ENCODE measurements at regions not wholly inside any gene's neighbourhood (a gene's known extent, or its start where the extent isn't known, plus 50 kb on each side); places are given as distances from the start of the nearest gene placed in this dataset.

GRCh38 chr14:81682701-81683100 lies 149.0 kb upstream of the SEL1L start:
- no peak for DNase-seq (ENCODE audit: low spot score in 2 of 2)
- intact Hi-C loops (cut with DNase I; ENCODE audit: low total_unique reads): no loop called here
- 73 to 76% methylated on average over 2 of the region's 2 CpGs for WGBS, 2 donors
- TF ChIP-seq POLR2A (IDR thresholded peaks at IDR 0.05): no peak
- no peak for TF ChIP-seq CTCF (IDR thresholded peaks at IDR 0.05)
- no peak overlapping the region for H3K4me3 ChIP-seq (ENCODE audit: low read depth, poor library complexity, severe bottlenecking)

- intact Hi-C loops (cut with DNase I; ENCODE audit: low total_unique reads): no loop called here
- WGBS, 2 donors: 74 to 75% methylated on average over 1 of the region's 1 CpG
Measured at GRCh38 chr14:81684696-81685095, 151.0 kb upstream of the SEL1L start.

DNA sequence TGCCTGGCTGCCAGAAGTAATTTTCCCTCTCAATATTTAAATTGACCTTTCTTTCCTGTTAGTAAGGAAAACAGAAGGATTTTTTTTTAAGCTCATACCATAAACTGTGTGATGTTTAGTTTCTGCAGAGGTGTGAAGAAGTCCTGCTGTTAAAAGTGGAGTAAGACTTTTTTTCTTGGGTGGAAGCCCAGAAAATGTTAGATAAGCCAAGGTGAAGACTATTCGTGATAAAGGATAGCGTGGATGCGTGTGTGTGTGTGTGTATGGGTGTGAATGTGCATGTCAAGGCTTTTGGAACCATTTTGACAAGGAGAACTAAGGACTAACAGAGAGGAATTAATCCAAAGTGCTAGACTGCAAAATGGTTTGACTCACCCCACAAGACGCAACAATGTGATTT lies 152.9 kb upstream of the SEL1L start:
- TF ChIP-seq POLR2A (IDR thresholded peaks at IDR 0.05) (no peak), CTCF (IDR thresholded peaks at IDR 0.05) (no peak)
- no peak overlapping the region for H3K4me3 ChIP-seq (ENCODE audit: low read depth, poor library complexity, severe bottlenecking)
- DNase-seq (ENCODE audit: low spot score in 2 of 2): no peak
- intact Hi-C loops (cut with DNase I; ENCODE audit: low total_unique reads): no loop called here
- 67 to 80% methylated on average over 4 of the region's 4 CpGs for WGBS, 2 donors

More at GRCh38 chr14:81684696-81685095, 151.0 kb upstream of the SEL1L start:
- TF ChIP-seq POLR2A (IDR thresholded peaks at IDR 0.05) (no peak), CTCF (IDR thresholded peaks at IDR 0.05) (no peak)
- no peak overlapping the region for H3K4me3 ChIP-seq (ENCODE audit: low read depth, poor library complexity, severe bottlenecking)
- no peak for DNase-seq (ENCODE audit: low spot score in 2 of 2)

GRCh38 chr14:81691931-81692330 lies 158.3 kb upstream of the SEL1L start:
- no peak overlapping the region for H3K4me3 ChIP-seq (ENCODE audit: low read depth, poor library complexity, severe bottlenecking)
- intact Hi-C loops (cut with DNase I; ENCODE audit: low total_unique reads): no loop called here
- DNase-seq (ENCODE audit: low spot score in 2 of 2): no peak
- TF ChIP-seq CTCF (IDR thresholded peaks at IDR 0.05): no peak
- TF ChIP-seq POLR2A (IDR thresholded peaks at IDR 0.05): no peak
- WGBS, 2 donors: 79 to 84% methylated on average over 3 of the region's 3 CpGs

DNA sequence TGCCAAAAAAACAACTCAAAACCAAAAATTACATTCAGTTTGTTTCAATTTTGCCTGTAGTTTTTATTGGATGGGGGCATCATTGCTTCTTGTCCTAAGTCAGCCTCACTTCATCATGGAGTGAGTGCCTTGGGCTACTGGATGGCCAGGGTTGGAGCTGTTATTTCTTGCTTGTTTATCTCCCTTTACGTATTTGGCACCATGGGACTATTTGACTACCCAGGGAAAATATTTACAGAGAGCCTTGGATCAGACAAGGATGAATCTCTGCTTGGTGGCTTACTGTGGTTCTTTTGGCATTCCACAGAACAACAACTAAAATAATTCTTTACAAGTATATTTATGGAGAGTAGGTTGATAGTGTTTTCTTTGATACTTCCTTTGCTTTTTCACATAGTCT lies 160.8 kb upstream of the SEL1L start:
- intact Hi-C loops (cut with DNase I; ENCODE audit: low total_unique reads): no loop called here
- 58 to 67% methylated on average over 1 of the region's 1 CpG for WGBS, 2 donors
- TF ChIP-seq POLR2A (IDR thresholded peaks at IDR 0.05) (no peak), CTCF (IDR thresholded peaks at IDR 0.05) (no peak)
- DNase-seq (ENCODE audit: low spot score in 2 of 2): no peak
- H3K4me3 ChIP-seq (ENCODE audit: low read depth, poor library complexity, severe bottlenecking): no peak overlapping the region

GRCh38 chr14:81709681-81710080 lies 176.0 kb upstream of the SEL1L start:
- WGBS, 2 donors: 49 to 64% methylated on average over 6 of the region's 6 CpGs

More at GRCh38 chr14:81709681-81710080, 176.0 kb upstream of the SEL1L start:
- TF ChIP-seq CTCF (IDR thresholded peaks at IDR 0.05) (no peak), POLR2A (IDR thresholded peaks at IDR 0.05) (no peak)
- intact Hi-C loops (cut with DNase I; ENCODE audit: low total_unique reads): no loop called here
- H3K4me3 ChIP-seq (ENCODE audit: low read depth, poor library complexity, severe bottlenecking): no peak overlapping the region
- DNase-seq (ENCODE audit: low spot score in 2 of 2): no peak
